ENCODE measurements at regions not wholly inside any gene's neighbourhood (a gene's known extent, or its start where the extent isn't known, plus 50 kb on each side); places are given as distances from the start of the nearest gene placed in this dataset.

DNA sequence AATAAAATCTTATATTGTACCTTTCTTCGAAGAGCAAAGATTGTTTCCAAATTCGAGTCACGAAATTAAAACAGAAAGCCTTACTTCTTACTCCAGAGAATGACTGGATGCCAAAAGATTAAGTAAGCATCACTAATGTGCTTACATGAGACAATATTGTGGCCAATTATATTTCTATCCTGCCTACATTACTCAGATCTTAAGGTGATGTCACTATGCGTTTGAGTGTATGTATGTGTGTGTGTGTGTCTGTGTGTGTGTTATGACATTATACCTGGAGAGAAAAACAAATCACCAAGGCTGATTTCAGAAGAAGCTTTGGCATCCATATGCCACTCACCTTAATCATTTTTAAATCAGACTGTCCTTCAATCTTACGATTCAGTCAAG, 556.3 kb downstream of the PPARGC1A start:
- Mint-ChIP-seq H3K36me3 (no peaks in the 10 kb centered on the region), H3K27ac (peak overlapping the region; percentile 84 to 88), H3K27me3 (no peaks in the 10 kb centered on the region), H3K9me3 (peaks cover 0 to 9% (median 3%) of the 10 kb centered on the region in 3 donors), H3K4me1 (peaks cover 31 to 35% (median 32%) of the 10 kb centered on the region in 3 donors), H3K4me3 (peak overlapping the region in 1 of 3 donors; percentile 56)
- Histone ChIP-seq H3K27ac (ENCODE audit: low read length) (peak overlapping the region; percentile 66), H3K4me3 (ENCODE audit: control insufficient read depth in 1 of 2, extremely low read depth in 1 of 2, low read length in 1 of 2) (no peak overlapping the region), H3K9me3 (no peaks in the 10 kb centered on the region), H3K27me3 (replicated peaks in 1 of 2; ENCODE audit: control insufficient read depth in 2 of 2, extremely low read depth in 1 of 2, insufficient read depth in 2 of 2, low read length in 1 of 2) (no peaks in the 10 kb centered on the region), H3K36me3 (ENCODE audit: control insufficient read depth in 2 of 2, extremely low read depth in 1 of 2, insufficient read depth in 1 of 2, low read length in 1 of 2) (no peaks in the 10 kb centered on the region), H3K4me1 (ENCODE audit: control insufficient read depth in 1 of 2, extremely low read depth in 1 of 2, insufficient read depth in 2 of 2, low read length in 2 of 2) (peaks cover 7 to 23% of the 10 kb centered on the region in 2 experiments)
- ChIA-PET POLR2A (no interaction called here), CTCF (interaction anchor here in 1 of 2 donors (0.8 kb wide), 1 partner anchor 276 kb away, joined by 3 read pairs; no protein-coding TSS in a partner anchor)
- WGBS (ENCODE audit: insufficient coverage), result no CpG with 5 or more reads among the region's 5 CpGs
- DNase-seq, result peak in 7 of 35 experiments; percentile 0 to 15 (median 2)
- ATAC-seq (replicated peaks in 1 of 4), result peak in 3 of 4 experiments; percentile 20 to 38 (median 22)

DNA sequence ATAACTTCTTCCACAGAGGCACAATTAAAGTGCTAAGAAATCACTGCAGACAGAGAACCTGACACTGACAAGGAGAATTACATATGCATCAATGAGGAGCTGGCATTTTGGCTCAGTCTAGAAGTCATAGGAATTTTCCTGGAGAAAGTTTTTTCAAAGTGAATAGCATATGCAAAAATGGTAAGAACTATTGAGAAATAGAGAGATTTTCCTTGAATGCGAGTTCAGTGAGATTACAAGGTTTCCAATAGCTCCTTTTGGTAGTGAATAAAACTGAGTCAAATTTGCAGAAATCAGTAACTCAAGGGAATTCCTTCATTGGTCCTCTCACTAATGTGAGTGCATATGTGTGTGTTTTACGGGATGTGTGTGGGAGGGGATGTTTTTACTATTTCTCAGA, 557.5 kb downstream of the PPARGC1A start:
- Mint-ChIP-seq H3K27me3 (no peaks in the 10 kb centered on the region), H3K4me1 (peaks cover 29 to 32% (median 31%) of the 10 kb centered on the region in 3 donors), H3K36me3 (no peaks in the 10 kb centered on the region), H3K4me3 (no peak overlapping the region), H3K9me3 (peaks cover 0 to 2% (median 0%) of the 10 kb centered on the region in 3 donors), H3K27ac (no peak overlapping the region)
- DNase-seq (no peak), ATAC-seq (replicated peaks in 1 of 4) (no peak)
- POLR2A ChIA-PET, result no interaction called here
- Histone ChIP-seq H3K9me3 (no peaks in the 10 kb centered on the region), H3K27me3 (replicated peaks in 1 of 2; ENCODE audit: control insufficient read depth in 2 of 2, extremely low read depth in 1 of 2, insufficient read depth in 2 of 2, low read length in 1 of 2) (no peaks in the 10 kb centered on the region), H3K27ac (ENCODE audit: low read length) (no peak overlapping the region), H3K4me1 (ENCODE audit: control insufficient read depth in 1 of 2, extremely low read depth in 1 of 2, insufficient read depth in 2 of 2, low read length in 2 of 2) (peaks cover 7 to 23% of the 10 kb centered on the region in 2 experiments), H3K4me3 (ENCODE audit: control insufficient read depth in 1 of 2, extremely low read depth in 1 of 2, low read length in 1 of 2) (no peak overlapping the region), H3K36me3 (ENCODE audit: control insufficient read depth in 2 of 2, extremely low read depth in 1 of 2, insufficient read depth in 1 of 2, low read length in 1 of 2) (no peaks in the 10 kb centered on the region)
- WGBS (ENCODE audit: insufficient coverage), result 100% methylated on average over 1 of the region's 2 CpGs
- CTCF ChIA-PET, result no interaction called here

DNA sequence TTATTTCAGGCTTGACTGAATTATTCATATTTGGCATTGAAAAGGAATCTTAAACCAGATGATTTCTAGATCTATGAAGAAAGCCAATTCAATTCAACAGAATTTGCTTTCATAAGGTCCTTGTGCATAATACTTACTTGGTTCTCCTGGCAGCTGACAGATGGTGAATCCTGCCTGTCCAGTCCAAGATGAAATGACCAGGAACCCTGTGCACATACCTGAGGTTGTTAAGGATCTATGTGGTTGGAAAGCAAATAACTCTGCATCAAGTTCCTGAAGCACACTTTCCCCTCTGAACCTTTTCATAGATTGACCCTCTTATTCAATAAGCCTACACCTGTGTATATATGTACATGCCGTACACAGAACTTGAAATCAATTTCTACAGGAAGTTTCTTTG, 562.7 kb downstream of the PPARGC1A start:
- H3K36me3 Mint-ChIP-seq, result no peaks in the 10 kb centered on the region
- WGBS (ENCODE audit: insufficient coverage), result no CpG with 5 or more reads among the region's 1 CpG

DNA sequence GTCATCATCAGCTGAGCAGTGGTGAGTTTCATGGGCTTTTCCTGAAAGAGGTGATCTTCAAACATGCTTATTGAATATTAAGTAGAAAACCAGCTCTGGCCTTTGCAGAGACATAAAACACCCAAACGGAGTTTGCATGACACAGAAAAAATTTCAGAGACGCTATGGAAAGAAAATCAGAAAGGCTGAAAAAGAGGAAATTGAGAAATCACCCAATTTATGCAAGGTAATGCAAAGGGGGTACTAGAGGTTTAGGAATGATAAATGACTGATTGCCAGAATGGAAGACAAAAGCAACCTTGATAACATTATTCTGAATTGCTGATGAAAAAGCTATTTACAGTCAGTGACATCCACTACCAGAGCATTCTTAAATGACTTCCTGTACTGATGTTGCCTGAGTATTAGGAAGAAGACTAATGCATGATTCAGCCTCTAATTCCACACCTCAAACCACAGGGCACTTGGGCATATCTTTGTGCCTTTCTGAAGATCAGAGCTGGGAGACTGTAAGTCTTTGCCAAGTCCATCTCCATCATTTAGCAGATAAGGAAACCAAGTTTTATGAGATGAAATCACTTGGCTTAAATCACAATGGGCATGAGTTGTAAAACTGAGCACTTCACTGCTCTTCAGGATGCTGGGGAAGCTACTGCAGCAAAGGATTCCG, 565.7 kb downstream of the PPARGC1A start:
- Mint-ChIP-seq H3K4me1 (no peaks in the 10 kb centered on the region), H3K27ac (no peak overlapping the region), H3K4me3 (no peak overlapping the region), H3K27me3 (peaks cover 0 to 1% of the 10 kb centered on the region in 2 donors), H3K36me3 (no peaks in the 10 kb centered on the region), H3K9me3 (peaks cover 0 to 2% (median 0%) of the 10 kb centered on the region in 3 donors)
- Histone ChIP-seq H3K4me3 (ENCODE audit: control insufficient read depth in 1 of 2, extremely low read depth in 1 of 2, low read length in 1 of 2) (no peak overlapping the region), H3K9me3 (no peaks in the 10 kb centered on the region), H3K27me3 (replicated peaks in 1 of 2; ENCODE audit: control insufficient read depth in 2 of 2, extremely low read depth in 1 of 2, insufficient read depth in 2 of 2, low read length in 1 of 2) (no peaks in the 10 kb centered on the region), H3K36me3 (ENCODE audit: control insufficient read depth in 2 of 2, extremely low read depth in 1 of 2, insufficient read depth in 1 of 2, low read length in 1 of 2) (no peaks in the 10 kb centered on the region), H3K27ac (ENCODE audit: low read length) (no peak overlapping the region), H3K4me1 (ENCODE audit: control insufficient read depth in 1 of 2, extremely low read depth in 1 of 2, insufficient read depth in 2 of 2, low read length in 2 of 2) (no peaks in the 10 kb centered on the region)
- POLR2A ChIA-PET, result no interaction called here
- no peak for ATAC-seq (replicated peaks in 1 of 4)
- CTCF ChIA-PET, result no interaction called here
- DNase-seq, result no peak
- 37% methylated on average over 2 of the region's 3 CpGs for WGBS (ENCODE audit: insufficient coverage)

More for the DNA sequence above, 562.7 kb downstream of the PPARGC1A start:
- Mint-ChIP-seq H3K27me3 (no peaks in the 10 kb centered on the region), H3K4me1 (peaks cover 0 to 4% (median 0%) of the 10 kb centered on the region in 3 donors), H3K9me3 (peaks cover 0 to 2% (median 0%) of the 10 kb centered on the region in 3 donors), H3K4me3 (no peak overlapping the region), H3K27ac (no peak overlapping the region)
- Histone ChIP-seq H3K36me3 (ENCODE audit: control insufficient read depth in 2 of 2, extremely low read depth in 1 of 2, insufficient read depth in 1 of 2, low read length in 1 of 2) (no peaks in the 10 kb centered on the region), H3K27ac (ENCODE audit: low read length) (no peak overlapping the region), H3K9me3 (no peaks in the 10 kb centered on the region), H3K27me3 (replicated peaks in 1 of 2; ENCODE audit: control insufficient read depth in 2 of 2, extremely low read depth in 1 of 2, insufficient read depth in 2 of 2, low read length in 1 of 2) (no peaks in the 10 kb centered on the region), H3K4me3 (ENCODE audit: control insufficient read depth in 1 of 2, extremely low read depth in 1 of 2, low read length in 1 of 2) (no peak overlapping the region), H3K4me1 (ENCODE audit: control insufficient read depth in 1 of 2, extremely low read depth in 1 of 2, insufficient read depth in 2 of 2, low read length in 2 of 2) (no peaks in the 10 kb centered on the region)
- DNase-seq (no peak), ATAC-seq (replicated peaks in 1 of 4) (no peak)
- ChIA-PET CTCF (no interaction called here), POLR2A (no interaction called here)

DNA sequence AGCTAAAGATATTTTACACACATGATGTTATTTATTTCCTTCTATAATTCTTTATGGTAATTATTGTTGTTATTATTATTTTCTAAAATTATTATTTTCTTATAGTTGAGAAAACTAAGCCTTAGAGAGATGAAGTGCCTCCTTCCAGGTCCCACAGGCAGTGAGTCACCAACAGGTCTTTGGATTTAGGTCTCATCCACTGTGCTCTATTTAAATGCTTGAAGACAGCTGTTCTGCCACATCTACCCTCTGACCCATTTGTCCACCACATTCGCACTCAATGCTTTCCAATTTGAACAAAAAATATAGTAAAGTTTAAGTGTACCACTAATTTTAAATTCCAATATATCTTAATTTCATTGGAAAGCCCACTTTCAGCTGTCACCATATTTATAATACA, 566.4 kb downstream of the PPARGC1A start:
- no peak overlapping the region for H3K4me3 ChIP-seq (ENCODE audit: control insufficient read depth in 1 of 2, extremely low read depth in 1 of 2, low read length in 1 of 2)
- no peaks in the 10 kb centered on the region for H3K9me3 Mint-ChIP-seq
- H3K9me3 ChIP-seq, result no peaks in the 10 kb centered on the region
- no peak overlapping the region for H3K27ac Mint-ChIP-seq
- H3K27ac ChIP-seq (ENCODE audit: low read length), result no peak overlapping the region
- POLR2A ChIA-PET, result no interaction called here
- H3K4me3 Mint-ChIP-seq, result no peak overlapping the region
- CTCF ChIA-PET, result no interaction called here
- H3K36me3 ChIP-seq (ENCODE audit: control insufficient read depth in 2 of 2, extremely low read depth in 1 of 2, insufficient read depth in 1 of 2, low read length in 1 of 2), result no peaks in the 10 kb centered on the region
- H3K36me3 Mint-ChIP-seq, result no peaks in the 10 kb centered on the region
- H3K27me3 Mint-ChIP-seq, result peaks cover 0 to 1% of the 10 kb centered on the region in 2 donors
- no peaks in the 10 kb centered on the region for H3K4me1 Mint-ChIP-seq
- no peaks in the 10 kb centered on the region for H3K4me1 ChIP-seq (ENCODE audit: control insufficient read depth in 1 of 2, extremely low read depth in 1 of 2, insufficient read depth in 2 of 2, low read length in 2 of 2)
- ATAC-seq (replicated peaks in 1 of 4) (no peak), DNase-seq (no peak)
- H3K27me3 ChIP-seq (replicated peaks in 1 of 2; ENCODE audit: control insufficient read depth in 2 of 2, extremely low read depth in 1 of 2, insufficient read depth in 2 of 2, low read length in 1 of 2), result no peaks in the 10 kb centered on the region
- no CpG with 5 or more reads among the region's 1 CpG for WGBS (ENCODE audit: insufficient coverage)

DNA sequence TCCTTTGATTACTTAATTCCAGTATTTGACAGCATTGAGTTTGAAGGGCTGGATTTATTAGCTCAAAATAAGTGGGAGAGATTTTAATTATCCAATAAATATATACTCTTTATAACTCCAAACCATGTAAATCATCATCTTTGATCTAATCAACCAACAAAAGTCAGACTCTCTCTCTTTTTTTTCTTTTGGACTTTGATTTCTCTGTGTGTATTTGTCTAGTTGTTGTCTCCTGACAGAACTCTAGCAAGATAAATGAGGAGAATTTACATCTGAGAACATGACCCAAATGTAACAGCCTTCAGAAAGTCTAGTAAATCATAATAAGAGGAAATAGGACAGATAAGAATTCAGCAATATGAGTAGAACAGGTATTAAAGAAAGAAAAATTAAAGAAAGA, 567.1 kb downstream of the PPARGC1A start:
- H3K9me3 ChIP-seq, result no peaks in the 10 kb centered on the region
- ATAC-seq (replicated peaks in 1 of 4) (no peak), DNase-seq (no peak)
- H3K4me1 Mint-ChIP-seq, result no peaks in the 10 kb centered on the region
- no peaks in the 10 kb centered on the region for H3K9me3 Mint-ChIP-seq
- ChIA-PET POLR2A (no interaction called here), CTCF (no interaction called here)
- H3K36me3 ChIP-seq (ENCODE audit: control insufficient read depth in 2 of 2, extremely low read depth in 1 of 2, insufficient read depth in 1 of 2, low read length in 1 of 2), result no peaks in the 10 kb centered on the region
- no peak overlapping the region for H3K4me3 Mint-ChIP-seq
- H3K27ac ChIP-seq (ENCODE audit: low read length), result no peak overlapping the region
- H3K27ac Mint-ChIP-seq, result no peak overlapping the region
- H3K36me3 Mint-ChIP-seq, result no peaks in the 10 kb centered on the region
- no peaks in the 10 kb centered on the region for H3K4me1 ChIP-seq (ENCODE audit: control insufficient read depth in 1 of 2, extremely low read depth in 1 of 2, insufficient read depth in 2 of 2, low read length in 2 of 2)
- H3K27me3 Mint-ChIP-seq, result peaks cover 0 to 1% of the 10 kb centered on the region in 2 donors
- no peak overlapping the region for H3K4me3 ChIP-seq (ENCODE audit: control insufficient read depth in 1 of 2, extremely low read depth in 1 of 2, low read length in 1 of 2)
- H3K27me3 ChIP-seq (replicated peaks in 1 of 2; ENCODE audit: control insufficient read depth in 2 of 2, extremely low read depth in 1 of 2, insufficient read depth in 2 of 2, low read length in 1 of 2), result no peaks in the 10 kb centered on the region
